ENCODE measurements at regions not wholly inside any gene's neighbourhood (a gene's known extent, or its start where the extent isn't known, plus 50 kb on each side); places are given as distances from the start of the nearest gene placed in this dataset.

DNA sequence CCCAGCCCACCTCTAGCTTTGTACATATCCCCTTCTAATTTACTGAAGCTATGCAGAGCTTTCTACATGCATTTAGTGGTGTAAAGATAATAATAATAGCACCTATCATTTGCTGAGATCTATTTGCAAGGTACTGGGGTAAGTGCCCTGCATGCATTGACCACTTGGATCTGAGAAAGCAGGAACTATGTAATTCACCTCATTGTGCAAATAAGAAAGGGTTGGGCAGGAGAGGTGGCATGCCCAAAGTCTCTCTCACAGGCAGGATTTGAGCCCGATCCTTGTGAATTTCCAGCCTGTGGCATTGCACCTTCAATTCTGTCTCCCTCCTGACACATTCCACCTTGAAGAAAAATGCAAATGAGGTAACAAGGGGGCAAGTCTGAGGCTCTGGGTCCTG is 352.3 kb upstream of the EEF2KMT start:
- no peak for DNase-seq
- 45 to 75% methylated on average over 1 of the region's 1 CpG for WGBS, 2 donors
- H3K9me3 ChIP-seq: no peaks in the 10 kb centered on the region
- no peaks in the 10 kb centered on the region for H3K4me1 ChIP-seq
- H3K4me3 ChIP-seq: no peak overlapping the region
- no peak overlapping the region for H3K27ac ChIP-seq
- TF ChIP-seq POLR2A (IDR thresholded peaks at IDR 0.05): no peak
- TF ChIP-seq, protein P1, sequence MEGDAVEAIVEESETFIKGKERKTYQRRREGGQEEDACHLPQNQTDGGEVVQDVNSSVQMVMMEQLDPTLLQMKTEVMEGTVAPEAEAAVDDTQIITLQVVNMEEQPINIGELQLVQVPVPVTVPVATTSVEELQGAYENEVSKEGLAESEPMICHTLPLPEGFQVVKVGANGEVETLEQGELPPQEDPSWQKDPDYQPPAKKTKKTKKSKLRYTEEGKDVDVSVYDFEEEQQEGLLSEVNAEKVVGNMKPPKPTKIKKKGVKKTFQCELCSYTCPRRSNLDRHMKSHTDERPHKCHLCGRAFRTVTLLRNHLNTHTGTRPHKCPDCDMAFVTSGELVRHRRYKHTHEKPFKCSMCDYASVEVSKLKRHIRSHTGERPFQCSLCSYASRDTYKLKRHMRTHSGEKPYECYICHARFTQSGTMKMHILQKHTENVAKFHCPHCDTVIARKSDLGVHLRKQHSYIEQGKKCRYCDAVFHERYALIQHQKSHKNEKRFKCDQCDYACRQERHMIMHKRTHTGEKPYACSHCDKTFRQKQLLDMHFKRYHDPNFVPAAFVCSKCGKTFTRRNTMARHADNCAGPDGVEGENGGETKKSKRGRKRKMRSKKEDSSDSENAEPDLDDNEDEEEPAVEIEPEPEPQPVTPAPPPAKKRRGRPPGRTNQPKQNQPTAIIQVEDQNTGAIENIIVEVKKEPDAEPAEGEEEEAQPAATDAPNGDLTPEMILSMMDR (IDR thresholded peaks at IDR 0.05): no peak
- H3K27me3 ChIP-seq: no peaks in the 10 kb centered on the region
- no peaks in the 10 kb centered on the region for H3K36me3 ChIP-seq (ENCODE audit: low read depth, missing control alignments)
- intact Hi-C loops (cut with DNase I; ENCODE audit: low total_unique reads): no loop called here

DNA sequence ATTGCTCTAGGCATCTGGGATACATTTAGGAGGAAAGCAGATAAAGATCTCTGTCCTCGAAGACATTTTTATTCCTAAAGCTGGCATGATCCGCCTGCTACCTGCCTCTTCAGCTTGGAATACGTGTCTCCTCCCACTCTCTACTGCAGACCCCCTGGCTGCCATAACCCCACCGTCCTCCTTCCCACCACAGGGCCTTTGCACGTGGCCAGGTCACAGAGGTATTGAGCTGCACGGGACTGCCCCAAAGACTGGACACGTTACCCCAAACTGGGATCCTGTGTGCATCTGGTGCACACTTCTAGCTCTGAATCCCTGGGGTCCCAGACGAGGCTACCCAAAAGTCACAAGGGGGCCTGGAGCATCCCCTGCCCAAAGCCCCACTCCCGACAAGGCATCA is 351.2 kb upstream of the EEF2KMT start:
- 80 to 87% methylated on average over 8 to 9 of the region's 9 CpGs for WGBS, 2 donors
- no peaks in the 10 kb centered on the region for H3K9me3 ChIP-seq
- no peak overlapping the region for H3K27ac ChIP-seq
- no peak for DNase-seq
- H3K4me3 ChIP-seq: no peak overlapping the region
- no peaks in the 10 kb centered on the region for H3K27me3 ChIP-seq
- no peak for TF ChIP-seq POLR2A (IDR thresholded peaks at IDR 0.05)
- TF ChIP-seq, protein P1 (IDR thresholded peaks at IDR 0.05): no peak
- no peaks in the 10 kb centered on the region for H3K36me3 ChIP-seq (ENCODE audit: low read depth, missing control alignments)
- H3K4me1 ChIP-seq: no peaks in the 10 kb centered on the region
- intact Hi-C loops (cut with DNase I; ENCODE audit: low total_unique reads): no loop called here

DNA sequence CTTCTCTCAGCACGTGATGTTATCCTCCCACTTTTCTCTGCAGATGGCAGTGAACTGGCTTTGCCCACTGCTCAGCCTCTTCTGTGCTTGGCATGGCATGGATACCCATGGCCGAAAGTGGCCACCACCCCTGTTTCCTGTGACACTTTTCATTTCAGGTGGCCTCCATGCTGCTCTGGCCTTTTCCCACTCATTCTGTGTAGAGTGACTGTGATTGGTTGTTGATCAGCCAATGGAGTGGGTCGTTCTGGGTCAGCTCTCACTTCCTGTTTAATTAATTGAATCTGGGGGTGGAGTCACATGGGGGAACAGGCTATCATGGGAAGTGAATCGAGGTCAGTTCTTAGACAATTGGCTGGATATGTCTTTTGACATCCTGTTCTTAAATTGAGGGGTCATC is 350.1 kb upstream of the EEF2KMT start:
- no peaks in the 10 kb centered on the region for H3K27me3 ChIP-seq
- intact Hi-C loops (cut with DNase I; ENCODE audit: low total_unique reads): no loop called here
- DNase-seq: no peak

DNA sequence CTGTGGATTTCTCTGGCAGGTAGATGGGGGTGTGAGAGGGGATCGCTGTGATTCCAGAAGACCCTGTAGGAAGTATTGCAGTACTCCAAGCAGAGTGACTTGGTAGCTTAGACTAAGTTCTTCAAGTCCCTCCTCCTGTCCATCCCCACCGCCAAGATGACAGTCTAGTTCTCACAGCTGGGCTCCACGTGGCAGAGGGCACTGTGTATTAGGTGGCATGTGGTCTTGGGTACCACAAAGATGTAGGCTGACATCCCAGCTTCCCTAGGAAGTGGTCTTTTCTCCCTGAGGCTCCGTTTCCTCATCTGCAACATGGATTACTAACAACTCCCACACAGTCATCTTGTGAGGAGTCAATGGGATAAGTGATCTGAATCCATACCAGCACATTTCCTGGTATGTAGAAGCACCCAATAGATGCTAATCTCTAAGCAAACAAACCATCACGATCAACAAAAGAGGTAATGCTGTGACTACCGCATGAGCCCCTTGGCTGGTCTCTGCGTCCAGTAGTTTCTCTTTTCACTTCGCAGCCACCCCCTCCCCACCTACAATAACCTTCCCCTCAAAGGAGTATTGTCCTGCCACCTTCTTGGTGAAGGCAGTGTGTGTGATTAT is 349.1 kb upstream of the EEF2KMT start:
- WGBS, 2 donors: 63 to 71% methylated on average over 5 to 8 of the region's 8 CpGs
- no peak for DNase-seq
- Histone ChIP-seq H3K4me3 (no peak overlapping the region), H3K36me3 (ENCODE audit: low read depth, missing control alignments) (no peaks in the 10 kb centered on the region), H3K9me3 (no peaks in the 10 kb centered on the region), H3K27ac (no peak overlapping the region), H3K27me3 (no peaks in the 10 kb centered on the region), H3K4me1 (no peaks in the 10 kb centered on the region)
- no peak for TF ChIP-seq POLR2A (IDR thresholded peaks at IDR 0.05)
- TF ChIP-seq, protein P1 (IDR thresholded peaks at IDR 0.05): no peak
- intact Hi-C loops (cut with DNase I; ENCODE audit: low total_unique reads): no loop called here

More for the DNA sequence above, 350.1 kb upstream of the EEF2KMT start:
- Histone ChIP-seq H3K36me3 (ENCODE audit: low read depth, missing control alignments) (no peaks in the 10 kb centered on the region), H3K27ac (no peak overlapping the region), H3K4me3 (no peak overlapping the region), H3K4me1 (no peaks in the 10 kb centered on the region), H3K9me3 (no peaks in the 10 kb centered on the region)
- TF ChIP-seq, protein P1 (IDR thresholded peaks at IDR 0.05): no peak
- no peak for TF ChIP-seq POLR2A (IDR thresholded peaks at IDR 0.05)
- 63 to 64% methylated on average over 4 of the region's 4 CpGs for WGBS, 2 donors

DNA sequence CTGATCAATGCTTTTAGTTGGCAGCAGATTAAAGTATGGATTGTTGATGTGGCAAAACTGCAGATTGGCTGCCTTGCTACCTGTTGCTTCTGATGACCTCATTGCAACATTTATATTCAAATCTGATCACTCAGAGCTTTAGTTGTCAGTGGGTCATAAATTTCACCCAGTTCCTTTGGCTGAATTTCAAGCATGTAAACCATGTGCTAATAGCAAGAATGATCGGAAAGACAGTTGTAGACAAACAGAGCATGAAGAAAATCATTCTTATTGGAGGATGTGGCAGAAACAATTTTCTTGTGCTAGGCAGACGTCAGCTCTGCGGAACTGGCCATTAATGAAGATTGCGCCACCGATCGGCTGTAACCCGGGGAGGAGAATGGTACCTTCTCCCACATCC is 346.6 kb upstream of the EEF2KMT start:
- Histone ChIP-seq H3K36me3 (ENCODE audit: low read depth, missing control alignments) (no peaks in the 10 kb centered on the region), H3K27me3 (no peaks in the 10 kb centered on the region), H3K27ac (no peak overlapping the region), H3K9me3 (no peaks in the 10 kb centered on the region), H3K4me1 (no peaks in the 10 kb centered on the region), H3K4me3 (no peak overlapping the region)
- TF ChIP-seq POLR2A (IDR thresholded peaks at IDR 0.05): no peak
- TF ChIP-seq, protein P1 (IDR thresholded peaks at IDR 0.05): no peak
- intact Hi-C loops (cut with DNase I; ENCODE audit: low total_unique reads): no loop called here
- no peak for DNase-seq
- WGBS, 2 donors: 77 to 80% methylated on average over 7 of the region's 7 CpGs
